ENCODE measurements at regions not wholly inside any gene's neighbourhood (a gene's known extent, or its start where the extent isn't known, plus 50 kb on each side); places are given as distances from the start of the nearest gene placed in this dataset.

- TF ChIP-seq TAF1 (IDR thresholded peaks at IDR 0.05; ENCODE audit: low read depth): no peak
- TF ChIP-seq TEAD4 (IDR thresholded peaks at IDR 0.05): no peak
- TF ChIP-seq TCF12 (IDR thresholded peaks at IDR 0.05; ENCODE audit: low read depth): no peak
- TF ChIP-seq RAD21 (IDR thresholded peaks at IDR 0.05; ENCODE audit: low read depth): no peak
- no peak for TF ChIP-seq REST (IDR thresholded peaks at IDR 0.05; ENCODE audit: low read depth)
- TF ChIP-seq EP300 (IDR thresholded peaks at IDR 0.05; ENCODE audit: borderline replicate concordance): no peak
- TF ChIP-seq YY1 (IDR thresholded peaks at IDR 0.05; ENCODE audit: low read depth): no peak
- TF ChIP-seq FOXM1 (IDR thresholded peaks at IDR 0.05; ENCODE audit: borderline replicate concordance, low read depth): no peak
- no peak for TF ChIP-seq CREB1 (IDR thresholded peaks at IDR 0.05; ENCODE audit: low read depth)
- TF ChIP-seq MAX (IDR thresholded peaks at IDR 0.05): no peak
- TF ChIP-seq CEBPB (IDR thresholded peaks at IDR 0.05): no peak
- no peak for TF ChIP-seq ZBTB7A (IDR thresholded peaks at IDR 0.05; ENCODE audit: low read depth)
Observed at GRCh38 chr21:24941316-24942185, 665.7 kb downstream of the MRPL39 start.
